OCI-LY7 (cell line): ENCODE measurements at regions not wholly inside any gene's neighbourhood (a gene's known extent, or its start where the extent isn't known, plus 50 kb on each side); places are given as distances from the start of the nearest gene placed in this dataset.
"Not testable (repeated sequence)": the region's sequence is repeated elsewhere in the genome, so short reads cannot be mapped to it uniquely, and the experiment has no call there.

Experiments used
- BruUV-seq: library from RNA; stranded (reverse); fragments of 400-500 nt; replicated peaks from 2 replicates; lab custom pipeline; 2021; lab: Mats Ljungman, UMichigan
- CTCF ChIA-PET: fragments of 300-600 bp; sonication (Branson Sonifier 250); formaldehyde crosslinking; loops from one replicate; lab custom pipeline; 2022; ENCODE audit warnings: antibody characterized with exemption; ENCODE audit not compliant: unreplicated experiment; lab: Charles Lee
- POLR2A ChIA-PET: fragments of 300-600 bp; sonication (Branson Sonifier 250); formaldehyde crosslinking; loops from one replicate; lab custom pipeline; 2022; ENCODE audit warnings: antibody characterized with exemption; lab: Charles Lee
- DNase-seq: peaks from one replicate; pipeline ENCODE4 v3.0.0-alpha.2; 2015; ENCODE audit warnings: low spot score
- H2AFZ ChIP-seq: fragments of 200-600 bp; sonication (generic), shearing (Covaris generic); 2 replicates; pipeline ENCODE4 v1.6.1; 2014; ENCODE audit warnings: mild to moderate bottlenecking, antibody characterized with exemption, low read length, moderate library complexity
- H3K27ac ChIP-seq: fragments of 200-600 bp; sonication (generic); 2 replicates; pipeline ENCODE4 v1.5.1; 2014; ENCODE audit warnings: mixed run types, low read depth, mild to moderate bottlenecking, moderate library complexity, low read length, inconsistent platforms; ENCODE audit not compliant: poor library complexity, severe bottlenecking
- H3K36me3 ChIP-seq: fragments of 200-600 bp; sonication (generic); 2 replicates; pipeline ENCODE4 v1.6.1; 2014; ENCODE audit warnings: mild to moderate bottlenecking, antibody characterized with exemption, low read length, moderate library complexity, mixed read lengths; ENCODE audit not compliant: insufficient read depth
- H3K4me1 ChIP-seq: fragments of 200-600 bp; sonication (generic); 2 replicates; pipeline ENCODE4 v1.5.1; 2014; ENCODE audit warnings: mild to moderate bottlenecking, low read length; ENCODE audit not compliant: insufficient read depth, poor library complexity, severe bottlenecking
- H3K4me2 ChIP-seq: fragments of 200-600 bp; sonication (generic); 2 replicates; pipeline ENCODE4 v1.6.1; 2014; ENCODE audit warnings: mild to moderate bottlenecking, low read length
- H3K4me3 ChIP-seq: fragments of 200-600 bp; sonication (generic); 2 replicates; pipeline ENCODE4 v1.5.1; 2014; ENCODE audit warnings: mild to moderate bottlenecking, low read depth, low read length; ENCODE audit not compliant: poor library complexity, severe bottlenecking
- H3K79me2 ChIP-seq: fragments of 200-600 bp; sonication (generic); 2 replicates; pipeline ENCODE4 v1.6.1; 2016; ENCODE audit warnings: low read depth, mild to moderate bottlenecking, low read length, moderate library complexity, mixed read lengths; ENCODE audit not compliant: insufficient read depth
- H3K9me2 ChIP-seq: fragments of 200-600 bp; sonication (generic); 2 replicates; pipeline ENCODE4 v1.6.1; 2016; ENCODE audit warnings: mild to moderate bottlenecking, low read length, mixed read lengths; ENCODE audit not compliant: insufficient read depth
- H3K9me3 ChIP-seq: fragments of 200-600 bp; sonication (generic); 2 replicates; pipeline ENCODE4 v1.6.1; 2014; ENCODE audit warnings: mild to moderate bottlenecking, mixed run types, low read length, mixed read lengths
- H4K20me1 ChIP-seq: fragments of 200-600 bp; sonication (generic); 2 replicates; pipeline ENCODE4 v1.6.1; 2014; ENCODE audit warnings: mild to moderate bottlenecking, antibody characterized with exemption, low read length, moderate library complexity, mixed read lengths; ENCODE audit not compliant: insufficient read depth
- CTCF ChIP-seq: fragments of 200-600 bp; sonication (generic); conservative IDR thresholded peaks from 2 replicates; pipeline ENCODE4 v1.5.1; 2014; ENCODE audit warnings: mild to moderate bottlenecking, antibody characterized with exemption, low read length, moderate library complexity, mixed read lengths
- EZH2phosphoT487 ChIP-seq: fragments of 200-600 bp; sonication (generic); IDR thresholded peaks from 2 replicates; pipeline ENCODE4 v1.6.1; 2018; ENCODE audit warnings: low read depth, borderline replicate concordance, mild to moderate bottlenecking, mixed run types, antibody characterized with exemption, low read length, moderate library complexity, mixed read lengths
- intact Hi-C: fragments of 100-400 bp; cut with micrococcal nuclease; formaldehyde crosslinking; loops from one replicate; pipeline ENCODE4 v1.10.0; 2022; ENCODE audit not compliant: unreplicated experiment

GRCh38 chr4:54838301-54838700 lies 180.5 kb downstream of the KIT start:
- POLR2A ChIA-PET, result no interaction called here
- CTCF ChIA-PET, result no interaction called here
- intact Hi-C loops, result no loop called here
- Histone ChIP-seq H3K9me3 (no peaks in the 10 kb centered on the region), H3K27ac (no peak overlapping the region), H3K36me3 (no peaks in the 10 kb centered on the region), H4K20me1 (no peaks in the 10 kb centered on the region), H3K4me2 (no peak overlapping the region), H3K9me2 (no peaks in the 10 kb centered on the region), H3K79me2 (no peaks in the 10 kb centered on the region), H3K4me1 (no peaks in the 10 kb centered on the region), H2AFZ (no peak overlapping the region), H3K4me3 (no peak overlapping the region)
- TF ChIP-seq EZH2phosphoT487, result no peak
- no peak for TF ChIP-seq CTCF
- no TSS peak for BruUV-seq
- DNase-seq, result no peak

- Histone ChIP-seq H4K20me1 (no peaks in the 10 kb centered on the region), H3K4me1 (no peaks in the 10 kb centered on the region), H3K9me3 (no peaks in the 10 kb centered on the region), H3K36me3 (no peaks in the 10 kb centered on the region), H3K27ac (no peak overlapping the region), H3K4me2 (no peak overlapping the region), H3K79me2 (no peaks in the 10 kb centered on the region), H3K9me2 (no peaks in the 10 kb centered on the region; the same call in 1 of the 2 replicates), H2AFZ (no peak overlapping the region), H3K4me3 (no peak overlapping the region)
- CTCF ChIA-PET, result no interaction called here
- intact Hi-C loops, result no loop called here
- no TSS peak for BruUV-seq
- DNase-seq, result no peak
- TF ChIP-seq EZH2phosphoT487 (no peak), CTCF (no peak)
- POLR2A ChIA-PET, result no interaction called here
These were observed 179.9 kb downstream of the KIT start for GRCh38 chr4:54837576-54838140.

GRCh38 chr4:54828361-54828760 lies 170.6 kb downstream of the KIT start:
- POLR2A ChIA-PET, result interaction anchor here (0.8 kb wide), 1 partner anchor 36 kb away, joined by 3 read pairs; no protein-coding TSS in a partner anchor
- CTCF ChIA-PET, H3K4me1 ChIP-seq, H3K79me2 ChIP-seq, DNase-seq, H3K9me3 ChIP-seq, H3K4me3 ChIP-seq, H3K4me2 ChIP-seq, intact Hi-C loops, H4K20me1 ChIP-seq, H3K9me2 ChIP-seq, H3K36me3 ChIP-seq, H3K27ac ChIP-seq, BruUV-seq, H2AFZ ChIP-seq: not testable (repeated sequence)
